Neural cell (in vitro differentiated cells): ENCODE measurements at regions not wholly inside any gene's neighbourhood (a gene's known extent, or its start where the extent isn't known, plus 50 kb on each side); places are given as distances from the start of the nearest gene placed in this dataset.

Experiments
- H2AFZ ChIP-seq: fragments of 200-600, 300-800 bp; sonication (generic), shearing (Covaris generic); 2 replicates; pipeline ENCODE4 v1.6.0; 2014; ENCODE audit warnings: low read depth, mild to moderate bottlenecking, antibody characterized with exemption, low read length, moderate library complexity
- H3F3A ChIP-seq: fragments of 200-600 bp; shearing (Covaris generic); 2 replicates; pipeline ENCODE4 v1.6.1; 2016; ENCODE audit warnings: mild to moderate bottlenecking, moderate library complexity, mixed read lengths, antibody characterized with exemption, low read length; ENCODE audit not compliant: insufficient read depth, poor library complexity, severe bottlenecking
- H3K27ac ChIP-seq: fragments of 200-600, 300-800 bp; sonication (generic), shearing (Covaris generic); 2 replicates; pipeline ENCODE4 v1.5.1; 2014; ENCODE audit warnings: mild to moderate bottlenecking, low read length, moderate library complexity
- H3K27me3 ChIP-seq: fragments of 300-800, 200-600 bp; sonication (generic), shearing (Covaris generic); 2 replicates; pipeline ENCODE4 v1.6.0; 2014; ENCODE audit warnings: mild to moderate bottlenecking, low read depth, low read length, moderate library complexity; ENCODE audit not compliant: insufficient read depth
- H3K36me3 ChIP-seq: fragments of 300-800, 200-600 bp; sonication (generic), shearing (Covaris generic); 2 replicates; pipeline ENCODE4 v1.5.1; 2014; ENCODE audit warnings: mild to moderate bottlenecking, antibody characterized with exemption, low read length, moderate library complexity; ENCODE audit not compliant: insufficient read depth
- H3K4me2 ChIP-seq: fragments of 300-800, 200-600 bp; sonication (generic), shearing (Covaris generic); 2 replicates; pipeline ENCODE4 v1.6.0; 2014; ENCODE audit warnings: mild to moderate bottlenecking, low read length
- H3K4me3 ChIP-seq: fragments of 300-800, 200-600 bp; sonication (generic), shearing (Covaris generic); 2 replicates; pipeline ENCODE4 v1.5.1; 2014; ENCODE audit warnings: mild to moderate bottlenecking, low read length, moderate library complexity
- H3K79me2 ChIP-seq: fragments of 200-600 bp; shearing (Covaris generic); replicated peaks from 2 replicates; pipeline ENCODE4 v1.6.0; 2014; ENCODE audit warnings: mild to moderate bottlenecking, low read length, moderate library complexity; ENCODE audit not compliant: insufficient read depth
- H3K9ac ChIP-seq: fragments of 300-800, 200-600 bp; sonication (generic), shearing (Covaris generic); 2 replicates; pipeline ENCODE4 v1.6.1; 2016; ENCODE audit warnings: mild to moderate bottlenecking, low read length, mixed read lengths
- H3K9me2 ChIP-seq: fragments of 200-600 bp; shearing (Covaris generic); 2 replicates; pipeline ENCODE4 v1.6.1; 2016; ENCODE audit warnings: mild to moderate bottlenecking, low read length, mixed read lengths; ENCODE audit not compliant: insufficient read depth
- H3K9me3 ChIP-seq: fragments of 200-600, 300-800 bp; sonication (generic), shearing (Covaris generic); 2 replicates; pipeline ENCODE4 v1.6.1; 2016; ENCODE audit warnings: mild to moderate bottlenecking, mixed run types, low read length, moderate library complexity, mixed read lengths
- H4K20me1 ChIP-seq: fragments of 200-600 bp; shearing (Covaris generic); 2 replicates; pipeline ENCODE4 v1.6.1; 2016; ENCODE audit warnings: mild to moderate bottlenecking, mixed run types; ENCODE audit not compliant: insufficient read depth
- EP300 ChIP-seq: fragments of 450-650 bp; conservative IDR thresholded peaks from 2 replicates; pipeline ENCODE4 v1.6.1; 2014; ENCODE audit warnings: antibody characterized with exemption, mild to moderate bottlenecking, moderate library complexity; ENCODE audit not compliant: poor library complexity, severe bottlenecking
- EZH2 ChIP-seq: fragments of 200-600, 300-800 bp; shearing (Covaris generic), sonication (generic); IDR thresholded peaks from 2 replicates; pipeline ENCODE4 v1.6.1; 2014; ENCODE audit warnings: antibody characterized with exemption, low read length, borderline replicate concordance, mild to moderate bottlenecking; ENCODE audit not compliant: insufficient read depth, poor library complexity, severe bottlenecking
- MXI1 ChIP-seq: fragments of 450-650 bp; conservative IDR thresholded peaks from 2 replicates; pipeline ENCODE4 v1.6.1; 2014; ENCODE audit warnings: antibody characterized with exemption, mild to moderate bottlenecking; ENCODE audit not compliant: poor library complexity, severe bottlenecking
- POLR2AphosphoS5 ChIP-seq: IDR thresholded peaks from 2 replicates; pipeline ENCODE4 v1.6.1; 2012
- RAD21 ChIP-seq: fragments of 450-650 bp; conservative IDR thresholded peaks from 2 replicates; pipeline ENCODE4 v1.6.1; 2014; ENCODE audit warnings: antibody characterized with exemption, mild to moderate bottlenecking, moderate library complexity
- SMC3 ChIP-seq: fragments of 450-650 bp; conservative IDR thresholded peaks from 2 replicates; pipeline ENCODE4 v1.6.1; 2014; ENCODE audit warnings: antibody characterized with exemption, mild to moderate bottlenecking, moderate library complexity; ENCODE audit not compliant: poor library complexity
- TAF1 ChIP-seq: IDR thresholded peaks from 2 replicates; pipeline ENCODE4 v1.6.1; 2012; ENCODE audit warnings: low read depth
- TF ChIP-seq, protein P1 (sequence below): IDR thresholded peaks from 2 replicates; pipeline ENCODE4 v1.6.1; 2012; ENCODE audit warnings: borderline replicate concordance
- TF ChIP-seq, protein P2 (sequence below): fragments of 450-650 bp; IDR thresholded peaks from 2 replicates; pipeline ENCODE4 v1.5.1; 2014; ENCODE audit warnings: antibody characterized with exemption, mild to moderate bottlenecking, moderate library complexity; ENCODE audit not compliant: poor library complexity, severe bottlenecking

GRCh38 chr18:1244397-1245122 is 339.9 kb downstream of the ADCYAP1 start:
- H3K9me2 ChIP-seq: no peaks in the 10 kb centered on the region
- H3K9ac ChIP-seq: no peak overlapping the region
- no peaks in the 10 kb centered on the region for H4K20me1 ChIP-seq
- H3K79me2 ChIP-seq: no peaks in the 10 kb centered on the region
- no peak overlapping the region for H3K27ac ChIP-seq
- no peaks in the 10 kb centered on the region for H3K36me3 ChIP-seq
- H3K4me3 ChIP-seq: no peak overlapping the region
- H3K4me2 ChIP-seq: no peak overlapping the region
- H3K27me3 ChIP-seq: no peaks in the 10 kb centered on the region
- H3K9me3 ChIP-seq: no peaks in the 10 kb centered on the region
- H3F3A ChIP-seq: no peaks in the 10 kb centered on the region
- H2AFZ ChIP-seq: no peak overlapping the region
- TF ChIP-seq EZH2 (no peak), RAD21 (no peak), MXI1 (no peak), SMC3 (no peak), EP300 (no peak)
- TF ChIP-seq, protein P1, sequence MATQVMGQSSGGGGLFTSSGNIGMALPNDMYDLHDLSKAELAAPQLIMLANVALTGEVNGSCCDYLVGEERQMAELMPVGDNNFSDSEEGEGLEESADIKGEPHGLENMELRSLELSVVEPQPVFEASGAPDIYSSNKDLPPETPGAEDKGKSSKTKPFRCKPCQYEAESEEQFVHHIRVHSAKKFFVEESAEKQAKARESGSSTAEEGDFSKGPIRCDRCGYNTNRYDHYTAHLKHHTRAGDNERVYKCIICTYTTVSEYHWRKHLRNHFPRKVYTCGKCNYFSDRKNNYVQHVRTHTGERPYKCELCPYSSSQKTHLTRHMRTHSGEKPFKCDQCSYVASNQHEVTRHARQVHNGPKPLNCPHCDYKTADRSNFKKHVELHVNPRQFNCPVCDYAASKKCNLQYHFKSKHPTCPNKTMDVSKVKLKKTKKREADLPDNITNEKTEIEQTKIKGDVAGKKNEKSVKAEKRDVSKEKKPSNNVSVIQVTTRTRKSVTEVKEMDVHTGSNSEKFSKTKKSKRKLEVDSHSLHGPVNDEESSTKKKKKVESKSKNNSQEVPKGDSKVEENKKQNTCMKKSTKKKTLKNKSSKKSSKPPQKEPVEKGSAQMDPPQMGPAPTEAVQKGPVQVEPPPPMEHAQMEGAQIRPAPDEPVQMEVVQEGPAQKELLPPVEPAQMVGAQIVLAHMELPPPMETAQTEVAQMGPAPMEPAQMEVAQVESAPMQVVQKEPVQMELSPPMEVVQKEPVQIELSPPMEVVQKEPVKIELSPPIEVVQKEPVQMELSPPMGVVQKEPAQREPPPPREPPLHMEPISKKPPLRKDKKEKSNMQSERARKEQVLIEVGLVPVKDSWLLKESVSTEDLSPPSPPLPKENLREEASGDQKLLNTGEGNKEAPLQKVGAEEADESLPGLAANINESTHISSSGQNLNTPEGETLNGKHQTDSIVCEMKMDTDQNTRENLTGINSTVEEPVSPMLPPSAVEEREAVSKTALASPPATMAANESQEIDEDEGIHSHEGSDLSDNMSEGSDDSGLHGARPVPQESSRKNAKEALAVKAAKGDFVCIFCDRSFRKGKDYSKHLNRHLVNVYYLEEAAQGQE: no peak
- TF ChIP-seq, protein P2, sequence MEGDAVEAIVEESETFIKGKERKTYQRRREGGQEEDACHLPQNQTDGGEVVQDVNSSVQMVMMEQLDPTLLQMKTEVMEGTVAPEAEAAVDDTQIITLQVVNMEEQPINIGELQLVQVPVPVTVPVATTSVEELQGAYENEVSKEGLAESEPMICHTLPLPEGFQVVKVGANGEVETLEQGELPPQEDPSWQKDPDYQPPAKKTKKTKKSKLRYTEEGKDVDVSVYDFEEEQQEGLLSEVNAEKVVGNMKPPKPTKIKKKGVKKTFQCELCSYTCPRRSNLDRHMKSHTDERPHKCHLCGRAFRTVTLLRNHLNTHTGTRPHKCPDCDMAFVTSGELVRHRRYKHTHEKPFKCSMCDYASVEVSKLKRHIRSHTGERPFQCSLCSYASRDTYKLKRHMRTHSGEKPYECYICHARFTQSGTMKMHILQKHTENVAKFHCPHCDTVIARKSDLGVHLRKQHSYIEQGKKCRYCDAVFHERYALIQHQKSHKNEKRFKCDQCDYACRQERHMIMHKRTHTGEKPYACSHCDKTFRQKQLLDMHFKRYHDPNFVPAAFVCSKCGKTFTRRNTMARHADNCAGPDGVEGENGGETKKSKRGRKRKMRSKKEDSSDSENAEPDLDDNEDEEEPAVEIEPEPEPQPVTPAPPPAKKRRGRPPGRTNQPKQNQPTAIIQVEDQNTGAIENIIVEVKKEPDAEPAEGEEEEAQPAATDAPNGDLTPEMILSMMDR: no peak

DNA sequence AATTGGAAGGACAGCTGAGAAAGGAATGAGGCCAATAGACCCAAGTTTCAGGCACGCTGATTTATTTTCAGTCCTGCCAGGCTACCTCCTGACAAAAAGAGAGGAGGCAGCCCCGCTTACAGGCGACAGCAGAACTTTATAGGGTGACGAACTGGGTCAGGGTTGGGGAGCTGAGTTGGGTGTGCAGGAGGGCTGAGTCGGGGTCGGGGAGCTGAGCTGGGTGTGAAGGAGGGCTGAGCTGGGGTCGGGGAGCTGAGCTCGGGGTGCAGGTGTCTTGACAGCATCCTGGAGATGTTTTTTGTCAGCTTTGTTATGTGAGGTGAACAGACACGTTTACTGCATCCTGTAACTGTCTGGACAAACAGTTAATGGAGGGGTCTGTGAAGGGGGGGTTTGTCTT is 342.2 kb downstream of the ADCYAP1 start:
- Histone ChIP-seq H3K36me3 (no peaks in the 10 kb centered on the region), H3F3A (no peaks in the 10 kb centered on the region), H3K9me3 (no peaks in the 10 kb centered on the region), H4K20me1 (no peaks in the 10 kb centered on the region), H3K9me2 (no peaks in the 10 kb centered on the region), H3K9ac (no peak overlapping the region), H3K4me2 (no peak overlapping the region), H3K4me3 (no peak overlapping the region), H3K27me3 (no peaks in the 10 kb centered on the region), H3K79me2 (no peaks in the 10 kb centered on the region), H2AFZ (no peak overlapping the region), H3K27ac (no peak overlapping the region)
- TF ChIP-seq MXI1 (no peak), TAF1 (no peak), POLR2AphosphoS5 (no peak), RAD21 (no peak), EZH2 (no peak), SMC3 (no peak), EP300 (no peak)
- TF ChIP-seq, protein P1: no peak
- TF ChIP-seq, protein P2: no peak
